ENCODE measurements at regions not wholly inside any gene's neighbourhood (a gene's known extent, or its start where the extent isn't known, plus 50 kb on each side); places are given as distances from the start of the nearest gene placed in this dataset.

- Mint-ChIP-seq H3K36me3 (ENCODE audit: low read depth, unreplicated experiment) (no peaks in the 10 kb centered on the region), H3K4me1 (ENCODE audit: unreplicated experiment) (peaks cover 14% of the 10 kb centered on the region), H3K9me3 (ENCODE audit: unreplicated experiment) (no peaks in the 10 kb centered on the region), H3K4me3 (ENCODE audit: unreplicated experiment) (no peak overlapping the region), H3K27ac (ENCODE audit: unreplicated experiment) (peak overlapping the region; percentile 48), H3K27me3 (ENCODE audit: unreplicated experiment) (peaks cover 1% of the 10 kb centered on the region)
- no peak for TF ChIP-seq CTCF (IDR thresholded peaks at IDR 0.05; ENCODE audit: unreplicated experiment)
- no peak for DNase-seq (ENCODE audit: low spot score)
Measured at GRCh38 chr12:79515530-79515935, 175.2 kb downstream of the PAWR start.

- H3K4me1 Mint-ChIP-seq (ENCODE audit: unreplicated experiment) = peaks cover 14% of the 10 kb centered on the region
- DNase-seq (ENCODE audit: low spot score) = no peak
- peak overlapping the region; percentile 48 for H3K27ac Mint-ChIP-seq (ENCODE audit: unreplicated experiment)
- TF ChIP-seq CTCF (IDR thresholded peaks at IDR 0.05; ENCODE audit: unreplicated experiment) = no peak
- H3K4me3 Mint-ChIP-seq (ENCODE audit: unreplicated experiment) = no peak overlapping the region
- no peaks in the 10 kb centered on the region for H3K36me3 Mint-ChIP-seq (ENCODE audit: low read depth, unreplicated experiment)
- H3K9me3 Mint-ChIP-seq (ENCODE audit: unreplicated experiment) = no peaks in the 10 kb centered on the region
- peaks cover 1% of the 10 kb centered on the region for H3K27me3 Mint-ChIP-seq (ENCODE audit: unreplicated experiment)
Measured at GRCh38 chr12:79514730-79515529, 175.8 kb downstream of the PAWR start.

- Mint-ChIP-seq H3K4me3 (ENCODE audit: unreplicated experiment) (no peak overlapping the region), H3K27me3 (ENCODE audit: unreplicated experiment) (peaks cover 1% of the 10 kb centered on the region), H3K27ac (ENCODE audit: unreplicated experiment) (no peak overlapping the region), H3K4me1 (ENCODE audit: unreplicated experiment) (peaks cover 12% of the 10 kb centered on the region), H3K9me3 (ENCODE audit: unreplicated experiment) (no peaks in the 10 kb centered on the region), H3K36me3 (ENCODE audit: low read depth, unreplicated experiment) (peaks cover 3% of the 10 kb centered on the region)
- DNase-seq (ENCODE audit: low spot score) = peak; percentile 8
- TF ChIP-seq CTCF (IDR thresholded peaks at IDR 0.05; ENCODE audit: unreplicated experiment) = no peak
Measured at GRCh38 chr12:79512068-79512467, 178.7 kb downstream of the PAWR start.

- Mint-ChIP-seq H3K36me3 (ENCODE audit: low read depth, unreplicated experiment) (peaks cover 3% of the 10 kb centered on the region), H3K4me3 (ENCODE audit: unreplicated experiment) (no peak overlapping the region), H3K4me1 (ENCODE audit: unreplicated experiment) (no peaks in the 10 kb centered on the region), H3K27me3 (ENCODE audit: unreplicated experiment) (peaks cover 3% of the 10 kb centered on the region), H3K27ac (ENCODE audit: unreplicated experiment) (no peak overlapping the region), H3K9me3 (ENCODE audit: unreplicated experiment) (no peaks in the 10 kb centered on the region)
- no peak for DNase-seq (ENCODE audit: low spot score)
- no peak for TF ChIP-seq CTCF (IDR thresholded peaks at IDR 0.05; ENCODE audit: unreplicated experiment)
Measured at GRCh38 chr12:79508622-79509021, 182.1 kb downstream of the PAWR start.

Measured in endothelial cell (in vitro differentiated cells).